Hepatocyte (in vitro differentiated cells): ENCODE measurements at regions not wholly inside any gene's neighbourhood (a gene's known extent, or its start where the extent isn't known, plus 50 kb on each side); places are given as distances from the start of the nearest gene placed in this dataset.

Experiments
- EZH2 ChIP-seq: fragments of 200-600 bp; sonication (generic); IDR thresholded peaks from 2 replicates; pipeline ENCODE4 v1.6.1; 2016; ENCODE audit warnings: antibody characterized with exemption, mild to moderate bottlenecking, borderline replicate concordance
- EZH2phosphoT487 ChIP-seq: fragments of 200-600 bp; sonication (generic); IDR thresholded peaks from one replicate; pipeline ENCODE4 v1.6.1; 2018; ENCODE audit warnings: antibody characterized with exemption, mild to moderate bottlenecking, low read depth, moderate library complexity; ENCODE audit not compliant: unreplicated experiment, severe bottlenecking
- TF ChIP-seq, protein P1 (sequence below): fragments of 200-600 bp; sonication (generic); IDR thresholded peaks from 2 replicates; pipeline ENCODE4 v1.5.1; 2016; ENCODE audit warnings: antibody characterized with exemption, mild to moderate bottlenecking; ENCODE audit not compliant: poor library complexity

DNA sequence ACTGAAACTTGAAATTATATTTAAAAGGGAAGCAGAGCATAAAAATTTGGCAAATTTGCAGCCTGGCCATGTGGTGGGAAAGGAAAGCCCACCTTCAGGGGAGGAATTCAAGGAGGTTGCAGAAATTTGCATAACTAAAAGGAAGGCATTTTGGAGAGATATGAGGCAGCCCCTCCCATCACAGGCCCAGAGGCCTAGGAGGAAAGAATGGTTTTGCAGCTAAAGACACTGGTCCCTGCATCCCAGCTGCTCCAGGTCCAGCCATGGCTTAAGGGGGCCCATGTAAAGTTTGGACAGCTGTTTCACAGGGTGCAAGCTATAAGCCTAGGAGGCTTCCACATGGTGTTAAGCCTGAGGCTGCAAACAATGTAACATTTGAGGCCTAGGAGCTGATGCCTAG, 212.5 kb downstream of the NNT start:
- TF ChIP-seq, protein P1, sequence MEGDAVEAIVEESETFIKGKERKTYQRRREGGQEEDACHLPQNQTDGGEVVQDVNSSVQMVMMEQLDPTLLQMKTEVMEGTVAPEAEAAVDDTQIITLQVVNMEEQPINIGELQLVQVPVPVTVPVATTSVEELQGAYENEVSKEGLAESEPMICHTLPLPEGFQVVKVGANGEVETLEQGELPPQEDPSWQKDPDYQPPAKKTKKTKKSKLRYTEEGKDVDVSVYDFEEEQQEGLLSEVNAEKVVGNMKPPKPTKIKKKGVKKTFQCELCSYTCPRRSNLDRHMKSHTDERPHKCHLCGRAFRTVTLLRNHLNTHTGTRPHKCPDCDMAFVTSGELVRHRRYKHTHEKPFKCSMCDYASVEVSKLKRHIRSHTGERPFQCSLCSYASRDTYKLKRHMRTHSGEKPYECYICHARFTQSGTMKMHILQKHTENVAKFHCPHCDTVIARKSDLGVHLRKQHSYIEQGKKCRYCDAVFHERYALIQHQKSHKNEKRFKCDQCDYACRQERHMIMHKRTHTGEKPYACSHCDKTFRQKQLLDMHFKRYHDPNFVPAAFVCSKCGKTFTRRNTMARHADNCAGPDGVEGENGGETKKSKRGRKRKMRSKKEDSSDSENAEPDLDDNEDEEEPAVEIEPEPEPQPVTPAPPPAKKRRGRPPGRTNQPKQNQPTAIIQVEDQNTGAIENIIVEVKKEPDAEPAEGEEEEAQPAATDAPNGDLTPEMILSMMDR, result no peak
- no peak for TF ChIP-seq EZH2phosphoT487
- TF ChIP-seq EZH2, result no peak
